Breast epithelium (tissue), 3 donors: ENCODE measurements at regions not wholly inside any gene's neighbourhood (a gene's known extent, or its start where the extent isn't known, plus 50 kb on each side); places are given as distances from the start of the nearest gene placed in this dataset.

Experiments used
- POLR2A ChIP-seq: fragments of 450-650 bp; IDR thresholded peaks from one replicate; pipeline ENCODE4 v1.6.1; 2016; ENCODE audit warnings: antibody characterized with exemption, mild to moderate bottlenecking, moderate library complexity
- POLR2AphosphoS5 ChIP-seq, 3 donors: sonication (generic); formaldehyde crosslinking; IDR thresholded peaks; one replicate each; pipeline ENCODE4 v1.6.1; 2017; ENCODE audit warnings: antibody characterized with exemption in 3 of 3
- TF ChIP-seq, protein P1 (sequence below), 3 donors: fragments of 450-650 bp; IDR thresholded peaks; one replicate each; pipeline ENCODE4 v1.5.1; 2016 to 2017; ENCODE audit warnings: antibody characterized with exemption in 3 of 3, mild to moderate bottlenecking in 3 of 3, moderate library complexity in 3 of 3

DNA sequence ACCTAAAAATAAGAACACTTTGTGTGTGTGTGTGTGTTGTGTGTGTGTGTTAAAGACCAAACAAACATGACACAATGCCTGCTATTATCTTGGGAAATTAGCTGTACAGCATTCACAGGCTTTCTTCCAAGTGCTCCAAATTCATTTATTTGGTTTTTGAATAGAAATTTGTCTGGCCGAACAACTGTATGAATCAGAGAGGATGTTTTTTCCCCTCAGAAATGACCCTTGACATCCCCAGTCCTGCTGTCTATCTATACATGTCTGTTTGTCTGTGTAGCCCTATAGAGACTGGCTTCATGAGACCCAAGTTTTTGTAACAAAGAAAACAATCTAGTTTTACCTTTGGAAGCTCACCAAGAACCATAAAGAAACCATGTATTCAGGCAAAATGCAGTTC lies 549.8 kb downstream of the NSUN3 start:
- TF ChIP-seq, protein P1, sequence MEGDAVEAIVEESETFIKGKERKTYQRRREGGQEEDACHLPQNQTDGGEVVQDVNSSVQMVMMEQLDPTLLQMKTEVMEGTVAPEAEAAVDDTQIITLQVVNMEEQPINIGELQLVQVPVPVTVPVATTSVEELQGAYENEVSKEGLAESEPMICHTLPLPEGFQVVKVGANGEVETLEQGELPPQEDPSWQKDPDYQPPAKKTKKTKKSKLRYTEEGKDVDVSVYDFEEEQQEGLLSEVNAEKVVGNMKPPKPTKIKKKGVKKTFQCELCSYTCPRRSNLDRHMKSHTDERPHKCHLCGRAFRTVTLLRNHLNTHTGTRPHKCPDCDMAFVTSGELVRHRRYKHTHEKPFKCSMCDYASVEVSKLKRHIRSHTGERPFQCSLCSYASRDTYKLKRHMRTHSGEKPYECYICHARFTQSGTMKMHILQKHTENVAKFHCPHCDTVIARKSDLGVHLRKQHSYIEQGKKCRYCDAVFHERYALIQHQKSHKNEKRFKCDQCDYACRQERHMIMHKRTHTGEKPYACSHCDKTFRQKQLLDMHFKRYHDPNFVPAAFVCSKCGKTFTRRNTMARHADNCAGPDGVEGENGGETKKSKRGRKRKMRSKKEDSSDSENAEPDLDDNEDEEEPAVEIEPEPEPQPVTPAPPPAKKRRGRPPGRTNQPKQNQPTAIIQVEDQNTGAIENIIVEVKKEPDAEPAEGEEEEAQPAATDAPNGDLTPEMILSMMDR (IDR thresholded peaks at IDR 0.05) = no peak
- no peak for TF ChIP-seq POLR2A
- TF ChIP-seq POLR2AphosphoS5 (IDR thresholded peaks at IDR 0.05) = no peak
